Aorta (tissue), 5 donors: ENCODE measurements at regions not wholly inside any gene's neighbourhood (a gene's known extent, or its start where the extent isn't known, plus 50 kb on each side); places are given as distances from the start of the nearest gene placed in this dataset.
"Not testable (repeated sequence)": the region's sequence is repeated elsewhere in the genome, so short reads cannot be mapped to it uniquely, and the experiment has no call there.

Experiments
- ATAC-seq: fragments of 200-7000 bp; cut with Tn5 transposase; one replicate; pipeline ENCODE4 v1.9.1; 2022; ENCODE audit warnings: moderate library complexity; ENCODE audit not compliant: low FRiP score
- DNase-seq, 2 donors: peaks; one replicate each; pipeline ENCODE4 v3.0.0-alpha.2; 2020
- H3K27ac ChIP-seq, 2 donors: one replicate each; pipeline ENCODE4 v1.5.1; 2013; ENCODE audit warnings: low read length in 2 of 2, mild to moderate bottlenecking in 2 of 2, moderate library complexity in 2 of 2, control low read depth in 1 of 2, inconsistent platforms in 1 of 2, low read depth in 1 of 2
- H3K27me3 ChIP-seq, 2 donors: one replicate each; pipeline ENCODE4 v1.6.1; 2013; ENCODE audit warnings: control low read depth in 1 of 2, low read length in 1 of 2, mild to moderate bottlenecking in 1 of 2, moderate library complexity in 1 of 2; ENCODE audit not compliant: insufficient read depth in 2 of 2, control insufficient read depth in 1 of 2
- H3K36me3 ChIP-seq, 2 donors: one replicate each; pipeline ENCODE4 v1.6.1; 2013; ENCODE audit warnings: control low read depth in 1 of 2, low read length in 1 of 2, mild to moderate bottlenecking in 1 of 2; ENCODE audit not compliant: insufficient read depth in 2 of 2, control insufficient read depth in 1 of 2
- H3K4me1 ChIP-seq, 2 donors: one replicate each; pipeline ENCODE4 v1.6.1; 2013; ENCODE audit warnings: low read length in 2 of 2, control low read depth in 1 of 2, mild to moderate bottlenecking in 1 of 2, moderate library complexity in 1 of 2; ENCODE audit not compliant: insufficient read depth in 2 of 2, control insufficient read depth in 1 of 2
- H3K4me3 ChIP-seq, 2 donors: one replicate each; pipeline ENCODE4 v1.5.1; 2013; ENCODE audit warnings: low read length in 2 of 2, control low read depth in 1 of 2, mild to moderate bottlenecking in 1 of 2
- H3K9me3 ChIP-seq: one replicate; pipeline ENCODE4 v1.6.1; 2013; ENCODE audit warnings: mild to moderate bottlenecking, low read length; ENCODE audit not compliant: control insufficient read depth
- WGBS, 2 donors: extraction: QIAGEN DNeasy Blood & Tissue Kit; methylation state at CpG; one replicate each; pipeline ENCODE4 v1.1.7; 2013; 5-methylcytosine and 5-hydroxymethylcytosine counted together
- intact Hi-C, 2 donors: fragments of 100-400 bp; cut with DNase I; formaldehyde crosslinking; loops; one replicate each; pipeline versions ENCODE4 v1.14.2 to v1.15.0; 2022
- donor health status: healthy with polysubstance abuse.
- donor health status: Bipolar disorder and iron deficiency.
- donor health status: DM: no; HTN: no; CAD: no.
- donor health status: DM: no; HTN: no; CAD: no.
- donor health status: DM: yes; HTN: yes; CAD: no.

GRCh38 chr4:64698171-64698570 is 288.9 kb upstream of the TECRL start:
- H3K36me3 ChIP-seq: no peaks in the 10 kb centered on the region
- no peak for ATAC-seq
- no peak overlapping the region for H3K27ac ChIP-seq
- H3K27me3 ChIP-seq: no peaks in the 10 kb centered on the region
- no peaks in the 10 kb centered on the region for H3K9me3 ChIP-seq
- H3K4me1 ChIP-seq: no peaks in the 10 kb centered on the region
- H3K4me3 ChIP-seq: no peak overlapping the region
- WGBS, 2 donors: 70 to 81% methylated on average over 2 of the region's 2 CpGs
- DNase-seq: no peak
- intact Hi-C loops: no loop called here

GRCh38 chr4:64682946-64683345 is 273.7 kb upstream of the TECRL start:
- H3K27ac ChIP-seq: no peak overlapping the region
- H3K4me3 ChIP-seq: no peak overlapping the region
- WGBS, 2 donors: 84% methylated on average over 4 of the region's 4 CpGs
- ATAC-seq (no peak), DNase-seq (no peak)
- peaks cover 2% of the 10 kb centered on the region for H3K9me3 ChIP-seq
- H3K27me3 ChIP-seq: no peaks in the 10 kb centered on the region
- H3K4me1 ChIP-seq: no peaks in the 10 kb centered on the region
- no peaks in the 10 kb centered on the region for H3K36me3 ChIP-seq
- intact Hi-C loops: no loop called here

DNA sequence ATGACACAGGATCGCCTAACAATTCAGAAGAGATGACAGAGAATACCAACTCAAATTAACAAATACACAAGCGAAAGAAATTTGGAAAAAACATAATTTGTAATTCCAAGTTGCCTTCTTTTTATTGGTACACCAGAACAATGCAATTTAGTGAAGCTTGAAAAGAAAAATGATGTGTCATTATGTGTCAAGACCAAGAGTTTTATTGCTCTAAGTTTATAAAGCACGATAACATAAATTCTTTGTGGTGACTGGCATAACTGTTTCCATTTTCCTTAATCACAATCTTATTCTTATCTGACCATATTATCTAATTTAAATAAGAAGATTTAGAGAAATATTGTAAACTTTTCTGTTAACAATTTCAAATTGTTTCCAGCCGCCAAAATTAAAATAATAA is 273.2 kb upstream of the TECRL start:
- no peaks in the 10 kb centered on the region for H3K36me3 ChIP-seq
- H3K4me3 ChIP-seq: no peak overlapping the region
- peaks cover 2% of the 10 kb centered on the region for H3K9me3 ChIP-seq
- WGBS, 2 donors: 72 to 76% methylated on average over 4 of the region's 4 CpGs
- intact Hi-C loops: no loop called here
- no peaks in the 10 kb centered on the region for H3K4me1 ChIP-seq
- no peak for DNase-seq
- H3K27me3 ChIP-seq: no peaks in the 10 kb centered on the region
- ATAC-seq: no peak
- H3K27ac ChIP-seq: no peak overlapping the region

DNA sequence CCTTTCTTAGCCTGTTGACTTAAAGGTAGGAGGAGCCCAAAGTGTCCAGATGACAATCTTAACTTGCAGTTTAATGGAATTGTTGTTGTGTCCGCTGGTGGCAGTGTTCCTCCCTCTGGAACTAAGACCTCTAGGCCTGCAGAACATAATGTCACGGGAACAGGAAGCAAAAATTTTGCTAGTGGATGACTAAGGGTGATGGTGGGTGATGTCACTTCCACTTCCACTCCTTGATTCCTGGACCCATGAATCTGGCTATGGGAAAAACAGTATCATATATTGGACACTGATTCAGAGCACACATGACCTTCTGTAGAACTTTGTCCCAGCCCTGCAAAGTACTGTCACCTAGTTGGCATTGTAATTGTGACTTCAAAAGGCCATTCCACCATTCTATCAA is 263.9 kb upstream of the TECRL start:
- H3K36me3 ChIP-seq, intact Hi-C loops, DNase-seq, H3K9me3 ChIP-seq, H3K4me1 ChIP-seq, H3K27me3 ChIP-seq, ATAC-seq, H3K27ac ChIP-seq, H3K4me3 ChIP-seq: not testable (repeated sequence)
- 73 to 82% methylated on average over 2 of the region's 2 CpGs for WGBS, 2 donors

- H3K27me3 ChIP-seq: no peaks in the 10 kb centered on the region
- H3K4me3 ChIP-seq: no peak overlapping the region
- H3K27ac ChIP-seq: no peak overlapping the region
- ATAC-seq (no peak), DNase-seq (no peak)
- peaks cover 3% of the 10 kb centered on the region for H3K9me3 ChIP-seq
- H3K4me1 ChIP-seq: no peaks in the 10 kb centered on the region
- no peaks in the 10 kb centered on the region for H3K36me3 ChIP-seq
- intact Hi-C loops: no loop called here
- 80% methylated on average over 6 of the region's 6 CpGs for WGBS, 2 donors
Measured at GRCh38 chr4:64670647-64671046, 261.4 kb upstream of the TECRL start.

DNA sequence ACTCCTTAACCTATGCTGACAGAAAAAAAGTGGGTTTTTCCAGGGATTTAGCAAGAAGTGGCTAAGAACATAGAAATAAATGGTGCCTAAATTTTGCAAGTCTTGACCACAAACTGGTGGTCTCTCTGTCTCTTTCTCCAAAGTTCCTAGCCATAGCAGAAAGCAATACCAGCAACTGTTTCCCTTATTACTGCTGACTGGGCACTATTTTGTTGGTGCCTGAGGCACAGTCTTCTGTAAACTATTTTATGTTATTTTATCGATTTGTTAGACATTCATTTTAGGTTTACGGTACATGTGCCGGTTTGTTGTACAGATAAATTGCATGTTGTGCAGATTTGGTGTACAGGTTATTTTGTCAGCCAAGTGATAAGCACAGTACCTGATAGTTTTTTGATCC is 234.6 kb upstream of the TECRL start:
- Histone ChIP-seq H3K36me3 (no peaks in the 10 kb centered on the region), H3K9me3 (no peaks in the 10 kb centered on the region), H3K27me3 (no peaks in the 10 kb centered on the region), H3K4me1 (no peaks in the 10 kb centered on the region), H3K4me3 (no peak overlapping the region), H3K27ac (no peak overlapping the region)
- DNase-seq (no peak), ATAC-seq (no peak)
- 94 to 96% methylated on average over 3 of the region's 3 CpGs for WGBS, 2 donors
- intact Hi-C loops: no loop called here

DNA sequence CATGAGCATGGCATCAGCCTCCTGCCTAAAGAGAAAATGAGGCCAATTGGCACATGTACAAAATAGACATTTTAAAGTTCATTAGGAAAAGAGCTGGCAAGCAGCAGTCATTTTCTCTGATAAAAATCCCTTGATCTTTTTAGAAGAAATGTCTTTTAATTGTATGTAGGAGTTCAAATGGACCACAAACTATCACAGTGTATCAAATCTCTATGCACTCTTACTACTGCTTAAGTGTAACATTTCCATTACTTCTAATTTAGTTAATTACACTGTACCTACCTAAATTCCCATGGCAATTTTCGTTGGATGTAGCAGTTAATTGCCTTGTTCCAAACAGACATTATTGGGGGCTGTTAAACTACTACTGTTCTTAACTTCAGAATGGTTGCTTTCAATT is 233.7 kb upstream of the TECRL start:
- DNase-seq: no peak
- H3K27ac ChIP-seq: no peak overlapping the region
- WGBS, 2 donors: 33 to 43% methylated on average over 1 of the region's 1 CpG
- no peaks in the 10 kb centered on the region for H3K27me3 ChIP-seq
- no peak overlapping the region for H3K4me3 ChIP-seq
- H3K36me3 ChIP-seq: no peaks in the 10 kb centered on the region
- intact Hi-C loops: no loop called here
- H3K4me1 ChIP-seq: no peaks in the 10 kb centered on the region
- ATAC-seq: no peak
- no peaks in the 10 kb centered on the region for H3K9me3 ChIP-seq

DNA sequence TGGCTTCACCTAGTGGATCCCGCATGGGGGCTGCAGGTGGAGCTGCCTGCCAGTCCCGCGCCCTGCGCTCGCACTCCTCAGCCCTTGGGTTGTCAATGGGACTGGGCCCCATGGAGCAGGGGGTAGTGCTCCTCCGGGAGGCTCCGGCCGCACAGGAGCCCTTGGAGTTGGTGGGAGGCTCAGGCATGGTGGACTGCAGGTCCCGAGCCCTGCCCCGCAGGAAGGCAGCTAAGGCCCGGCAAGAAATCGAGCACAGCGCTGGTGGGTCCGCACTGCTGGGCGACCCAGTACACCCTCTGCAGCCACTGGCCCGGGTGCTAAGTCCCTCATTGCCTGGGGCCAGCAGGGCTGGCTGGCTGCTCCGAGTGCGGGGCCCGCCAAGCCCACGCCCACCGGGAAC is 231.2 kb upstream of the TECRL start:
- H3K27me3 ChIP-seq, H3K4me1 ChIP-seq, intact Hi-C loops, H3K9me3 ChIP-seq, H3K27ac ChIP-seq, H3K36me3 ChIP-seq, H3K4me3 ChIP-seq, ATAC-seq: not testable (repeated sequence)
- WGBS, 2 donors: 93 to 96% methylated on average over 19 to 21 of the region's 21 CpGs
- peak in 1 of 2 donors; percentile 68 for DNase-seq

DNA sequence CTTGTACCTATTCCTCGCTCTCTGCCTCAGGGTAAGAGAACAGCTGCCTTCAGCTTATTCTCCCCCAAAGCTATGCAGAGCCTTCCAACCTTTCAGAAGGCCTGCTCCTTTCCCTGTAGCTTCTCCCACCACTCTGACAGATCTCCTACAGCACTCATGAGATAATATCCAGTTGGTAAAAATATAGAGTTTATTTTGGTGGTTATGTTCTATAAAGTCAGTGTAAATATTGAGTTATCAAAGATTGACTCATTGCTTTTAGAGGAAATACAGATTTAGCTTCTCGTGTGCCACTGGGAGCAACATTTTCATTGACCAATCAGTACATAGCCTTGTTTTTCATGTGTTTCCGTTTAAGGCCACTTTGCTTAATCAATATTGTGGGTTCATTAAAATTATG is 216.2 kb upstream of the TECRL start:
- ATAC-seq (no peak), DNase-seq (no peak)
- no peaks in the 10 kb centered on the region for H3K9me3 ChIP-seq
- H3K27me3 ChIP-seq: no peaks in the 10 kb centered on the region
- 70% methylated on average over 3 of the region's 3 CpGs for WGBS, 2 donors
- no peak overlapping the region for H3K27ac ChIP-seq
- no peaks in the 10 kb centered on the region for H3K36me3 ChIP-seq
- H3K4me3 ChIP-seq: no peak overlapping the region
- intact Hi-C loops: no loop called here
- no peaks in the 10 kb centered on the region for H3K4me1 ChIP-seq
